LNCaP clone FGC (cell line): ENCODE measurements at regions not wholly inside any gene's neighbourhood (a gene's known extent, or its start where the extent isn't known, plus 50 kb on each side); places are given as distances from the start of the nearest gene placed in this dataset.

Experiments used
- DNase-seq: peaks from one replicate; pipeline ENCODE4 v3.0.0-alpha.2; 2011; ENCODE audit warnings: low read depth
- H3K4me3 ChIP-seq: 2 replicates; pipeline ENCODE4 v1.5.1; 2011; ENCODE audit warnings: mild to moderate bottlenecking, low read depth, low read length, control low read depth
- CTCF ChIP-seq: IDR thresholded peaks from 2 replicates; pipeline ENCODE4 v1.5.1; 2012; ENCODE audit warnings: mild to moderate bottlenecking; ENCODE audit not compliant: control insufficient read depth, insufficient read depth; ENCODE audit errors: extremely low read depth

GRCh38 chr21:20254964-20255363 lies 743.2 kb upstream of the NCAM2 start:
- H3K4me3 ChIP-seq, result no peak overlapping the region
- TF ChIP-seq CTCF, result no peak
- no peak for DNase-seq

- no peak for TF ChIP-seq CTCF
- H3K4me3 ChIP-seq, result no peak overlapping the region
- no peak for DNase-seq
Observed at GRCh38 chr21:20257052-20257740, 741.0 kb upstream of the NCAM2 start.

GRCh38 chr21:20258542-20258941 lies 739.7 kb upstream of the NCAM2 start:
- no peak for DNase-seq
- TF ChIP-seq CTCF, result no peak
- H3K4me3 ChIP-seq, result no peak overlapping the region

GRCh38 chr21:20259031-20259867 lies 739.0 kb upstream of the NCAM2 start:
- no peak overlapping the region for H3K4me3 ChIP-seq
- no peak for TF ChIP-seq CTCF
- no peak for DNase-seq

- TF ChIP-seq CTCF, result no peak
- no peak overlapping the region for H3K4me3 ChIP-seq
- no peak for DNase-seq
Observed at GRCh38 chr21:20260124-20260523, 738.1 kb upstream of the NCAM2 start.

GRCh38 chr21:20261364-20261763 lies 736.8 kb upstream of the NCAM2 start:
- no peak for TF ChIP-seq CTCF
- H3K4me3 ChIP-seq, result no peak overlapping the region
- DNase-seq, result no peak
